HCT116 (cell line): ENCODE measurements at regions not wholly inside any gene's neighbourhood (a gene's known extent, or its start where the extent isn't known, plus 50 kb on each side); places are given as distances from the start of the nearest gene placed in this dataset.
"Not testable (repeated sequence)": the region's sequence is repeated elsewhere in the genome, so short reads cannot be mapped to it uniquely, and the experiment has no call there.

ENCODE experiments used
- ATAC-seq: fragments of 200-7000 bp; cut with Tn5 transposase; 2 replicates; pipeline ENCODE4 v1.9.1; 2020; ENCODE audit warnings: mild to moderate bottlenecking, moderate library complexity
- BruUV-seq: library from RNA; stranded (reverse); fragments of 400-500 nt; replicated peaks from 2 replicates; lab custom pipeline; 2021; lab: Mats Ljungman, UMichigan
- CTCF ChIA-PET: fragments of 300-600 bp; sonication (Branson Sonifier 250); formaldehyde crosslinking; loops from one replicate; lab custom pipeline; 2021; ENCODE audit warnings: antibody characterized with exemption; lab: Charles Lee
- POLR2A ChIA-PET: fragments of 300-600, 350-600 bp; sonication (Branson Sonifier 250); formaldehyde crosslinking; loops from one replicate; lab custom pipeline; 2021; ENCODE audit warnings: antibody characterized with exemption; lab: Charles Lee
- RAD21 ChIA-PET, 2 experiments: fragments of 300-600 bp; sonication (Branson Sonifier 250); formaldehyde crosslinking; loops; one replicate each; lab custom pipeline; 2023; ENCODE audit warnings: low total read pairs in 2 of 2; ENCODE audit not compliant: uncharacterized antibody in 2 of 2, unreplicated experiment in 2 of 2, low non-redundant PET in 1 of 2; lab: Charles Lee
- DNase-seq: peaks from one replicate; pipeline ENCODE4 v3.0.0-alpha.2; 2010; ENCODE audit warnings: low read depth, low spot score
- H2AFZ ChIP-seq: fragments of 200-600 bp; shearing (Covaris generic), sonication (generic); 2 replicates; pipeline ENCODE4 v1.6.1; 2017; ENCODE audit warnings: low read depth, mixed run types, mixed read lengths, antibody characterized with exemption, low read length; ENCODE audit not compliant: poor library complexity, severe bottlenecking
- H3K27ac ChIP-seq: 2 replicates; pipeline ENCODE4 v1.5.1; 2012; ENCODE audit warnings: low read depth, low read length
- H3K27me3 ChIP-seq: fragments of 200-600 bp; sonication (generic); 2 replicates; pipeline ENCODE4 v1.6.1; 2016; ENCODE audit warnings: mixed run types, low read length, mixed read lengths; ENCODE audit not compliant: insufficient read depth
- H3K36me3 ChIP-seq, 2 experiments: fragments of 200-500 bp in 1 of 2; fragments of 200-600 bp in 1 of 2; sonication (Bioruptor generic) in 1 of 2; sonication (generic) in 1 of 2; 2 replicates each; pipeline versions ENCODE4 v1.5.1 to v1.6.1; 2014 to 2016; ENCODE audit warnings: low read length in 2 of 2, inconsistent platforms in 1 of 2, mixed read lengths in 1 of 2, mixed run types in 1 of 2; ENCODE audit not compliant: insufficient read depth in 2 of 2, control insufficient read depth in 1 of 2
- H3K4me1 ChIP-seq, 2 experiments: fragments of 200-600 bp in 1 of 2; sonication (generic) in 1 of 2; 2 replicates each; pipeline versions ENCODE4 v1.5.1 to v1.6.1; 2012 to 2017; ENCODE audit warnings: low read length in 2 of 2, inconsistent platforms in 1 of 2, mild to moderate bottlenecking in 1 of 2, mixed read lengths in 1 of 2, mixed run types in 1 of 2, moderate library complexity in 1 of 2; ENCODE audit not compliant: insufficient read depth in 2 of 2, control insufficient read depth in 1 of 2
- H3K4me2 ChIP-seq: fragments of 200-600 bp; sonication (generic); 2 replicates; pipeline ENCODE4 v1.6.1; 2017; ENCODE audit warnings: mixed run types, low read length, mixed read lengths
- H3K4me3 ChIP-seq, 2 experiments: fragments of 200-600 bp in 1 of 2; sonication (generic) in 1 of 2; replicated peaks in 1 of 2; 2 replicates each; pipeline ENCODE4 v1.5.1; 2011 to 2016; ENCODE audit warnings: low read length in 2 of 2, control low read depth in 1 of 2, low read depth in 1 of 2, mild to moderate bottlenecking in 1 of 2, mixed read lengths in 1 of 2, mixed run types in 1 of 2
- H3K79me2 ChIP-seq: fragments of 200-600 bp; sonication (generic); 2 replicates; pipeline ENCODE4 v1.6.1; 2017; ENCODE audit warnings: mild to moderate bottlenecking, mixed run types, low read length, moderate library complexity, mixed read lengths; ENCODE audit not compliant: insufficient read depth
- H3K9ac ChIP-seq: fragments of 200-600 bp; sonication (generic); 2 replicates; pipeline ENCODE4 v1.6.1; 2016; ENCODE audit warnings: low read length, mixed read lengths
- H3K9me2 ChIP-seq: fragments of 200-600 bp; sonication (generic), shearing (Covaris generic); 2 replicates; pipeline ENCODE4 v1.6.1; 2017; ENCODE audit warnings: mixed run types, mild to moderate bottlenecking, moderate library complexity; ENCODE audit not compliant: insufficient read depth
- H3K9me3 ChIP-seq, 2 experiments: fragments of 200-500 bp in 1 of 2; fragments of 200-600 bp in 1 of 2; sonication (Bioruptor generic) in 1 of 2; sonication (generic) in 1 of 2; 2 replicates each; pipeline ENCODE4 v1.6.1; 2014 to 2017; ENCODE audit warnings: low read length in 2 of 2, mixed read lengths in 2 of 2, inconsistent platforms in 1 of 2, low read depth in 1 of 2, mild to moderate bottlenecking in 1 of 2, mixed run types in 1 of 2, moderate library complexity in 1 of 2; ENCODE audit not compliant: control insufficient read depth in 1 of 2, insufficient read depth in 1 of 2
- H4K20me1 ChIP-seq: fragments of 200-600 bp; sonication (generic), shearing (Covaris generic); 2 replicates; pipeline ENCODE4 v1.6.1; 2017; ENCODE audit warnings: mixed run types, mild to moderate bottlenecking, moderate library complexity; ENCODE audit not compliant: insufficient read depth
- ATF3 ChIP-seq: IDR thresholded peaks from 2 replicates; pipeline ENCODE4 v1.6.1; 2012
- EGR1 ChIP-seq: IDR thresholded peaks from 2 replicates; pipeline ENCODE4 v1.6.1; 2012; ENCODE audit warnings: low read depth
- FOSL1 ChIP-seq: IDR thresholded peaks from 2 replicates; pipeline ENCODE4 v1.6.1; 2012; ENCODE audit warnings: low read depth
- POLR2AphosphoS5 ChIP-seq: IDR thresholded peaks from 2 replicates; pipeline ENCODE4 v1.6.1; 2011; ENCODE audit warnings: mild to moderate bottlenecking, low read depth, low read length, moderate library complexity
- SIN3A ChIP-seq: IDR thresholded peaks from 2 replicates; pipeline ENCODE4 v1.6.1; 2012; ENCODE audit warnings: low read depth
- SP1 ChIP-seq: IDR thresholded peaks from 2 replicates; pipeline ENCODE4 v1.6.1; 2012; ENCODE audit warnings: low read depth
- ZFX ChIP-seq: fragments of 450-650 bp; IDR thresholded peaks from 2 replicates; pipeline ENCODE4 v1.6.1; 2017
- intact Hi-C: fragments of 100-400 bp; cut with micrococcal nuclease; formaldehyde crosslinking; loops from 2 replicates; pipeline ENCODE4 v1.10.0; 2022

- H3K4me2 ChIP-seq, H3K27ac ChIP-seq, POLR2A ChIA-PET, H3K4me1 ChIP-seq, H3K9ac ChIP-seq, RAD21 ChIA-PET, H4K20me1 ChIP-seq, H3K27me3 ChIP-seq, DNase-seq, H3K9me3 ChIP-seq, ATAC-seq, BruUV-seq, H3K9me2 ChIP-seq, intact Hi-C loops, H2AFZ ChIP-seq, H3K4me3 ChIP-seq, H3K36me3 ChIP-seq, H3K79me2 ChIP-seq: not testable (repeated sequence)
- CTCF ChIA-PET = interaction anchor here (1.0 kb wide), 1 partner anchor 326 kb away, joined by 3 read pairs; no protein-coding TSS in a partner anchor
Observed at GRCh38 chr15:30803703-30804102, 100.0 kb upstream of the FAN1 start.

- H4K20me1 ChIP-seq = no peaks in the 10 kb centered on the region
- H3K4me1 ChIP-seq = no peaks in the 10 kb centered on the region
- no peaks in the 10 kb centered on the region for H3K9me3 ChIP-seq
- no peak overlapping the region for H3K4me3 ChIP-seq
- ChIA-PET POLR2A (no interaction called here), CTCF (no interaction called here), RAD21 (no interaction called here)
- H3K4me2 ChIP-seq = no peak overlapping the region
- H3K36me3 ChIP-seq = no peaks in the 10 kb centered on the region
- no TSS peak for BruUV-seq
- DNase-seq (no peak), ATAC-seq (no peak)
- intact Hi-C loops = no loop called here
- no peak overlapping the region for H3K27ac ChIP-seq
- no peaks in the 10 kb centered on the region for H3K79me2 ChIP-seq
- no peaks in the 10 kb centered on the region for H3K27me3 ChIP-seq
- H3K9me2 ChIP-seq = no peaks in the 10 kb centered on the region
- H3K9ac ChIP-seq = no peak overlapping the region
- TF ChIP-seq ATF3 (no peak), POLR2AphosphoS5 (no peak), SP1 (no peak), EGR1 (no peak), FOSL1 (no peak), ZFX (no peak), SIN3A (no peak)
- no peak overlapping the region for H2AFZ ChIP-seq
Observed at GRCh38 chr15:30816430-30816829, 87.3 kb upstream of the FAN1 start.

- BruUV-seq, RAD21 ChIA-PET, H3K4me3 ChIP-seq, H3K36me3 ChIP-seq, ATAC-seq, DNase-seq, H3K9ac ChIP-seq, H3K9me3 ChIP-seq, H3K27me3 ChIP-seq, H3K27ac ChIP-seq, H2AFZ ChIP-seq, H3K4me2 ChIP-seq, intact Hi-C loops, H3K9me2 ChIP-seq, H3K79me2 ChIP-seq, POLR2A ChIA-PET, H3K4me1 ChIP-seq, H4K20me1 ChIP-seq: not testable (repeated sequence)
- CTCF ChIA-PET = interaction anchor here (0.7 kb wide), 1 partner anchor 35 kb away, joined by 3 read pairs; no protein-coding TSS in a partner anchor
Observed at GRCh38 chr15:30823068-30823813, 80.5 kb upstream of the FAN1 start.
